SK-N-SH (cell line): ENCODE measurements at regions not wholly inside any gene's neighbourhood (a gene's known extent, or its start where the extent isn't known, plus 50 kb on each side); places are given as distances from the start of the nearest gene placed in this dataset.

Experiments
- CTCF ChIA-PET: fragments of 300-600, 350-600 bp; formaldehyde crosslinking; extraction: SDS; loops from one replicate; lab custom pipeline; 2021; lab: Yijun Ruan, JAX
- POLR2A ChIA-PET: fragments of 350-600 bp; sonication (Branson Sonifier 250); formaldehyde crosslinking; extraction: SDS; loops from one replicate; lab custom pipeline; 2020; ENCODE audit warnings: antibody characterized with exemption, inconsistent platforms; lab: Yijun Ruan, JAX
- DNase-seq: peaks from one replicate; pipeline ENCODE4 v3.0.0; 2012
- H2AFZ ChIP-seq: fragments of 200-600 bp; sonication (generic); 2 replicates; pipeline ENCODE4 v1.8.1; 2016; ENCODE audit warnings: antibody characterized with exemption, mild to moderate bottlenecking, low read depth
- H3F3A ChIP-seq: fragments of 200-600 bp; sonication (generic); replicated peaks from 2 replicates; pipeline ENCODE3; 2016; ENCODE audit warnings: antibody characterized with exemption, mild to moderate bottlenecking; ENCODE audit not compliant: insufficient read depth
- H3K27ac ChIP-seq, 2 experiments: fragments of 200-500 bp in 1 of 2; fragments of 200-600 bp in 1 of 2; sonication (Bioruptor generic) in 1 of 2; sonication (generic), shearing (Covaris generic) in 1 of 2; 2 replicates each; pipeline versions ENCODE4 v1.5.1 to v1.6.1; 2014 to 2016; ENCODE audit warnings: low read depth in 2 of 2, inconsistent platforms in 1 of 2, low read length in 1 of 2, mild to moderate bottlenecking in 1 of 2, mixed read lengths in 1 of 2
- H3K27me3 ChIP-seq: fragments of 200-600 bp; sonication (generic), shearing (Covaris generic); 2 replicates; pipeline ENCODE4 v1.6.1; 2016; ENCODE audit warnings: mixed run types; ENCODE audit not compliant: insufficient read depth
- H3K36me3 ChIP-seq, 2 experiments: fragments of 200-500 bp in 1 of 2; fragments of 200-600 bp in 1 of 2; sonication (Bioruptor generic) in 1 of 2; sonication (generic) in 1 of 2; replicated peaks in 1 of 2; 2 replicates each; pipeline versions ENCODE3 to v1.5.1; 2014 to 2016; ENCODE audit warnings: low read length in 1 of 2, mild to moderate bottlenecking in 1 of 2; ENCODE audit not compliant: insufficient read depth in 2 of 2, control insufficient read depth in 1 of 2
- H3K4me1 ChIP-seq, 2 experiments: fragments of 200-500 bp in 1 of 2; fragments of 200-600 bp in 1 of 2; sonication (Bioruptor generic) in 1 of 2; sonication (generic), shearing (Covaris generic) in 1 of 2; 2 replicates each; pipeline versions ENCODE4 v1.5.1 to v1.6.1; 2014 to 2016; ENCODE audit warnings: low read depth in 1 of 2, low read length in 1 of 2, mixed run types in 1 of 2; ENCODE audit not compliant: insufficient read depth in 2 of 2, control insufficient read depth in 1 of 2
- H3K4me2 ChIP-seq: fragments of 200-600 bp; sonication (generic), shearing (Covaris generic); 2 replicates; pipeline ENCODE4 v1.6.1; 2017; ENCODE audit warnings: mixed run types
- H3K4me3 ChIP-seq, 2 experiments: fragments of 200-500 bp in 1 of 2; fragments of 200-600 bp in 1 of 2; sonication (Bioruptor generic) in 1 of 2; sonication (generic), shearing (Covaris generic) in 1 of 2; 2 replicates each; pipeline versions ENCODE4 v1.5.1 to v1.8.1; 2014 to 2016; ENCODE audit warnings: low read depth in 2 of 2, inconsistent platforms in 1 of 2, low read length in 1 of 2, mild to moderate bottlenecking in 1 of 2, mixed read lengths in 1 of 2, moderate library complexity in 1 of 2
- H3K79me2 ChIP-seq: fragments of 200-600 bp; sonication (generic); 2 replicates; pipeline ENCODE4 v1.8.1; 2017; ENCODE audit warnings: mild to moderate bottlenecking; ENCODE audit not compliant: insufficient read depth
- H3K9ac ChIP-seq: fragments of 200-600 bp; sonication (generic); 2 replicates; pipeline ENCODE4 v1.6.1; 2017; ENCODE audit warnings: mixed run types
- H3K9me2 ChIP-seq: fragments of 200-600 bp; sonication (generic); 2 replicates; pipeline ENCODE4 v1.6.1; 2017; ENCODE audit warnings: mixed run types
- H3K9me3 ChIP-seq: fragments of 200-600 bp; sonication (generic); 2 replicates; pipeline ENCODE4 v1.6.1; 2017; ENCODE audit warnings: mixed run types, mild to moderate bottlenecking, moderate library complexity
- H4K20me1 ChIP-seq: fragments of 200-600 bp; sonication (generic); 2 replicates; pipeline ENCODE4 v1.6.1; 2017; ENCODE audit warnings: mild to moderate bottlenecking, mixed run types; ENCODE audit not compliant: insufficient read depth
- CHD2 ChIP-seq: fragments of 150-350 bp; IDR thresholded peaks from 2 replicates; pipeline ENCODE4 v1.6.1; 2018; ENCODE audit warnings: low read length; ENCODE audit not compliant: partially characterized antibody
- EZH2phosphoT487 ChIP-seq: fragments of 200-600 bp; sonication (generic); IDR thresholded peaks from 2 replicates; pipeline ENCODE4 v1.6.1; 2017; ENCODE audit warnings: low read depth, mixed run types, mild to moderate bottlenecking, antibody characterized with exemption, moderate library complexity, borderline replicate concordance
- FOSL2 ChIP-seq: IDR thresholded peaks from 2 replicates; pipeline ENCODE4 v1.4.0; 2012; ENCODE audit warnings: low read depth, mild to moderate bottlenecking, moderate library complexity, borderline replicate concordance
- MAX ChIP-seq: IDR thresholded peaks from 2 replicates; pipeline ENCODE4 v1.4.0; 2012; ENCODE audit warnings: low read depth
- MXI1 ChIP-seq: IDR thresholded peaks from 2 replicates; pipeline ENCODE4 v1.6.1; 2012; ENCODE audit warnings: mild to moderate bottlenecking, low read depth, low read length, improper control_type of control experiment
- NRF1 ChIP-seq: IDR thresholded peaks from 2 replicates; pipeline ENCODE4 v1.6.1; 2012; ENCODE audit warnings: low read depth, mild to moderate bottlenecking, low read length
- POLR2AphosphoS5 ChIP-seq: IDR thresholded peaks from 2 replicates; pipeline ENCODE4 v1.6.1; 2012; ENCODE audit warnings: low read depth, low read length
- RAD21 ChIP-seq: IDR thresholded peaks from 2 replicates; pipeline ENCODE4 v1.6.1; 2012; ENCODE audit warnings: mild to moderate bottlenecking, low read length
- RFX5 ChIP-seq: IDR thresholded peaks from 2 replicates; pipeline ENCODE4 v1.6.1; 2012; ENCODE audit warnings: mild to moderate bottlenecking, improper control_type of control experiment, low read length
- RXRA ChIP-seq: IDR thresholded peaks from 2 replicates; pipeline ENCODE4 v1.4.0; 2012; ENCODE audit warnings: low read depth, mild to moderate bottlenecking, borderline replicate concordance
- SMC3 ChIP-seq: IDR thresholded peaks from 2 replicates; pipeline ENCODE4 v1.6.1; 2012; ENCODE audit warnings: low read depth, low read length, improper control_type of control experiment
- TAF1 ChIP-seq: IDR thresholded peaks from 2 replicates; pipeline ENCODE4 v1.6.1; 2012; ENCODE audit warnings: low read depth, mild to moderate bottlenecking, low read length, moderate library complexity, borderline replicate concordance
- TEAD4 ChIP-seq: IDR thresholded peaks from 2 replicates; pipeline ENCODE4 v1.4.0; 2012; ENCODE audit warnings: mild to moderate bottlenecking, borderline replicate concordance; ENCODE audit not compliant: insufficient read depth
- USF2 ChIP-seq: fragments of 150-350 bp; IDR thresholded peaks from 2 replicates; pipeline ENCODE4 v1.6.1; 2017; ENCODE audit warnings: antibody characterized with exemption, low read length, low read depth, borderline replicate concordance
- YY1 ChIP-seq: IDR thresholded peaks from 2 replicates; pipeline ENCODE4 v1.4.0; 2012; ENCODE audit warnings: low read depth, mild to moderate bottlenecking
- ZBTB33 ChIP-seq: IDR thresholded peaks from 2 replicates; pipeline ENCODE4 v1.4.0; 2012; ENCODE audit warnings: low read depth, borderline replicate concordance
- WGBS: methylation state at CpG from one replicate; pipeline ENCODE4 v1.1.6; 2017; ENCODE audit warnings: low lambda C conversion rate; 5-methylcytosine and 5-hydroxymethylcytosine counted together
- TF ChIP-seq, protein P1 (sequence below): IDR thresholded peaks from 2 replicates; pipeline ENCODE4 v1.4.0; 2012; ENCODE audit warnings: low read depth, borderline replicate concordance
- TF ChIP-seq, protein P2 (sequence below): IDR thresholded peaks from 2 replicates; pipeline ENCODE4 v1.6.1; 2012; ENCODE audit warnings: mild to moderate bottlenecking, low read depth, low read length, moderate library complexity

- Histone ChIP-seq H3K9me3 (no peaks in the 10 kb centered on the region), H3K27ac (no peak overlapping the region), H3F3A (no peaks in the 10 kb centered on the region), H4K20me1 (no peaks in the 10 kb centered on the region), H3K9ac (no peak overlapping the region), H3K4me2 (no peak overlapping the region), H3K4me3 (no peak overlapping the region), H3K27me3 (no peaks in the 10 kb centered on the region), H3K9me2 (no peaks in the 10 kb centered on the region), H3K79me2 (no peaks in the 10 kb centered on the region)
- POLR2A ChIA-PET, result no interaction called here
- no peak for DNase-seq
- TF ChIP-seq RFX5, result no peak
- TF ChIP-seq TEAD4, result no peak
- no peak for TF ChIP-seq EZH2phosphoT487
- no peak for TF ChIP-seq SMC3
- no peak for TF ChIP-seq USF2
- no peak for TF ChIP-seq POLR2AphosphoS5
- no peak for TF ChIP-seq RXRA
- TF ChIP-seq TAF1, result no peak
- TF ChIP-seq ZBTB33, result no peak
- no peak for TF ChIP-seq YY1
- TF ChIP-seq RAD21, result no peak
- TF ChIP-seq, protein P1, sequence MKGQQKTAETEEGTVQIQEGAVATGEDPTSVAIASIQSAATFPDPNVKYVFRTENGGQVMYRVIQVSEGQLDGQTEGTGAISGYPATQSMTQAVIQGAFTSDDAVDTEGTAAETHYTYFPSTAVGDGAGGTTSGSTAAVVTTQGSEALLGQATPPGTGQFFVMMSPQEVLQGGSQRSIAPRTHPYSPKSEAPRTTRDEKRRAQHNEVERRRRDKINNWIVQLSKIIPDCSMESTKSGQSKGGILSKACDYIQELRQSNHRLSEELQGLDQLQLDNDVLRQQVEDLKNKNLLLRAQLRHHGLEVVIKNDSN, result no peak
- TF ChIP-seq MXI1, result no peak
- TF ChIP-seq MAX, result no peak
- TF ChIP-seq NRF1, result no peak
- TF ChIP-seq FOSL2, result no peak
- TF ChIP-seq, protein P2, sequence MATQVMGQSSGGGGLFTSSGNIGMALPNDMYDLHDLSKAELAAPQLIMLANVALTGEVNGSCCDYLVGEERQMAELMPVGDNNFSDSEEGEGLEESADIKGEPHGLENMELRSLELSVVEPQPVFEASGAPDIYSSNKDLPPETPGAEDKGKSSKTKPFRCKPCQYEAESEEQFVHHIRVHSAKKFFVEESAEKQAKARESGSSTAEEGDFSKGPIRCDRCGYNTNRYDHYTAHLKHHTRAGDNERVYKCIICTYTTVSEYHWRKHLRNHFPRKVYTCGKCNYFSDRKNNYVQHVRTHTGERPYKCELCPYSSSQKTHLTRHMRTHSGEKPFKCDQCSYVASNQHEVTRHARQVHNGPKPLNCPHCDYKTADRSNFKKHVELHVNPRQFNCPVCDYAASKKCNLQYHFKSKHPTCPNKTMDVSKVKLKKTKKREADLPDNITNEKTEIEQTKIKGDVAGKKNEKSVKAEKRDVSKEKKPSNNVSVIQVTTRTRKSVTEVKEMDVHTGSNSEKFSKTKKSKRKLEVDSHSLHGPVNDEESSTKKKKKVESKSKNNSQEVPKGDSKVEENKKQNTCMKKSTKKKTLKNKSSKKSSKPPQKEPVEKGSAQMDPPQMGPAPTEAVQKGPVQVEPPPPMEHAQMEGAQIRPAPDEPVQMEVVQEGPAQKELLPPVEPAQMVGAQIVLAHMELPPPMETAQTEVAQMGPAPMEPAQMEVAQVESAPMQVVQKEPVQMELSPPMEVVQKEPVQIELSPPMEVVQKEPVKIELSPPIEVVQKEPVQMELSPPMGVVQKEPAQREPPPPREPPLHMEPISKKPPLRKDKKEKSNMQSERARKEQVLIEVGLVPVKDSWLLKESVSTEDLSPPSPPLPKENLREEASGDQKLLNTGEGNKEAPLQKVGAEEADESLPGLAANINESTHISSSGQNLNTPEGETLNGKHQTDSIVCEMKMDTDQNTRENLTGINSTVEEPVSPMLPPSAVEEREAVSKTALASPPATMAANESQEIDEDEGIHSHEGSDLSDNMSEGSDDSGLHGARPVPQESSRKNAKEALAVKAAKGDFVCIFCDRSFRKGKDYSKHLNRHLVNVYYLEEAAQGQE, result no peak
- TF ChIP-seq CHD2, result no peak
- TF ChIP-seq, all 33 proteins: peak for 0
- CTCF ChIA-PET, result no interaction called here
- Histone ChIP-seq H3K36me3 (no peaks in the 10 kb centered on the region), H3K4me1 (no peaks in the 10 kb centered on the region), H2AFZ (no peak overlapping the region)
- 2% methylated on average over 9 of the region's 12 CpGs for WGBS
Measured at GRCh38 chr5:2577312-2578036, 174.0 kb downstream of the IRX2 start.
